ENCODE measurements at regions not wholly inside any gene's neighbourhood (a gene's known extent, or its start where the extent isn't known, plus 50 kb on each side); places are given as distances from the start of the nearest gene placed in this dataset.
A peak's percentile ranks its signal among the peaks of the same experiment; 100 is the strongest.

GRCh38 chr21:28513428-28513827, 479.2 kb downstream of the LTN1 start:
- no peak for TF ChIP-seq CTCF (IDR thresholded peaks at IDR 0.05; ENCODE audit: borderline replicate concordance)
- DNase-seq = no peak
- H3K27ac ChIP-seq (replicated peaks) = peak overlapping the region; percentile 53
- no peaks in the 10 kb centered on the region for H3K27me3 ChIP-seq (ENCODE audit: low read depth)
- H3K4me3 ChIP-seq = no peak overlapping the region
- no peaks in the 10 kb centered on the region for H3K36me3 ChIP-seq
- H3K4me1 ChIP-seq = peaks cover 49% of the 10 kb centered on the region
- H3K9me3 ChIP-seq (replicated peaks) = no peaks in the 10 kb centered on the region
- intact Hi-C loops (cut with micrococcal nuclease) = no loop called here

GRCh38 chr21:28509031-28509430, 483.6 kb downstream of the LTN1 start:
- Histone ChIP-seq H3K4me3 (no peak overlapping the region), H3K27me3 (ENCODE audit: low read depth) (no peaks in the 10 kb centered on the region), H3K27ac (replicated peaks) (peak overlapping the region; percentile 29), H3K9me3 (replicated peaks) (peaks cover 23% of the 10 kb centered on the region), H3K36me3 (no peaks in the 10 kb centered on the region), H3K4me1 (peaks cover 33% of the 10 kb centered on the region)
- intact Hi-C loops (cut with micrococcal nuclease) = no loop called here
- TF ChIP-seq CTCF (IDR thresholded peaks at IDR 0.05; ENCODE audit: borderline replicate concordance) = no peak
- DNase-seq = no peak

- H3K4me1 ChIP-seq = peaks cover 24% of the 10 kb centered on the region
These were observed 484.6 kb downstream of the LTN1 start for GRCh38 chr21:28508126-28508525.

GRCh38 chr21:28496517-28496916, 496.2 kb downstream of the LTN1 start:
- no peaks in the 10 kb centered on the region for H3K4me1 ChIP-seq
- TF ChIP-seq CTCF (IDR thresholded peaks at IDR 0.05; ENCODE audit: borderline replicate concordance) = no peak
- no peaks in the 10 kb centered on the region for H3K36me3 ChIP-seq
- H3K9me3 ChIP-seq (replicated peaks) = no peaks in the 10 kb centered on the region
- H3K27ac ChIP-seq (replicated peaks) = no peak overlapping the region
- H3K4me3 ChIP-seq = no peak overlapping the region
- no peaks in the 10 kb centered on the region for H3K27me3 ChIP-seq (ENCODE audit: low read depth)
- no peak for DNase-seq
- intact Hi-C loops (cut with micrococcal nuclease) = no loop called here

More at GRCh38 chr21:28508126-28508525, 484.6 kb downstream of the LTN1 start:
- no peak for DNase-seq
- Histone ChIP-seq H3K9me3 (replicated peaks) (peaks cover 23% of the 10 kb centered on the region), H3K4me3 (no peak overlapping the region), H3K27me3 (ENCODE audit: low read depth) (no peaks in the 10 kb centered on the region), H3K27ac (replicated peaks) (peak overlapping the region; percentile 29), H3K36me3 (no peaks in the 10 kb centered on the region)
- intact Hi-C loops (cut with micrococcal nuclease) = no loop called here
- no peak for TF ChIP-seq CTCF (IDR thresholded peaks at IDR 0.05; ENCODE audit: borderline replicate concordance)

- H3K4me3 ChIP-seq = no peak overlapping the region
- no peak for TF ChIP-seq CTCF (IDR thresholded peaks at IDR 0.05; ENCODE audit: borderline replicate concordance)
- no peaks in the 10 kb centered on the region for H3K36me3 ChIP-seq
- no peak for DNase-seq
- intact Hi-C loops (cut with micrococcal nuclease) = no loop called here
- no peaks in the 10 kb centered on the region for H3K9me3 ChIP-seq (replicated peaks)
- H3K27ac ChIP-seq (replicated peaks) = no peak overlapping the region
- no peaks in the 10 kb centered on the region for H3K4me1 ChIP-seq
- H3K27me3 ChIP-seq (ENCODE audit: low read depth) = no peaks in the 10 kb centered on the region
These were observed 500.6 kb downstream of the LTN1 start for GRCh38 chr21:28492127-28492526.

Measured in left ventricle myocardium inferior (tissue), 1 donor.